ENCODE measurements at regions not wholly inside any gene's neighbourhood (a gene's known extent, or its start where the extent isn't known, plus 50 kb on each side); places are given as distances from the start of the nearest gene placed in this dataset.

DNA sequence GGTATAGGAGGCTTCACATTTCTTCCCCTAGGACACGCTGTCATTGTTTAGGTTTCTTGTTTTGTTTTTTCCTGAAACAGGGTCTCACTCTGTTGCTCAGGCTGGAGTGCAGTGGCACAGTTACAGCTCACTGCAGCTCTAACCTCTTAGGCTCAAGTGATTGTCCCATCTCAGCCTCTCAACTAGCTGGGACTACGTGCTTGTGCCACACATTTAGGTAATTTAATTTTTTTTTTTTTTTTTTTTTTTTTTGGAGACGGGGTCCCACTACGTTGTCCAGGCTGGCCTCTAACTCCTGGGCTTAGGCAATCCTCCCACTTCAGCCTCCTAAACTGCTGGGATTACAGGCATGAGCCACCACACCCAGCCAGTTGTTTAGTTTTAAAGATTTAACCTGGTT is 66.2 kb downstream of the EXOSC2 start:
- Mint-ChIP-seq H3K4me3 (ENCODE audit: unreplicated experiment) (no peak overlapping the region), H3K27me3 (ENCODE audit: low read depth, unreplicated experiment) (no peaks in the 10 kb centered on the region), H3K27ac (ENCODE audit: unreplicated experiment) (no peak overlapping the region), H3K9me3 (ENCODE audit: unreplicated experiment) (peaks cover 2% of the 10 kb centered on the region), H3K36me3 (ENCODE audit: low read depth, unreplicated experiment) (peaks cover 3% of the 10 kb centered on the region), H3K4me1 (ENCODE audit: low read depth, unreplicated experiment) (peaks cover 34% of the 10 kb centered on the region)
- no peak overlapping the region for H3K9ac ChIP-seq (ENCODE audit: low read length)
- peaks cover 12% of the 10 kb centered on the region for H3K4me1 ChIP-seq (ENCODE audit: insufficient read depth, low read length)
- TF ChIP-seq, protein P1, sequence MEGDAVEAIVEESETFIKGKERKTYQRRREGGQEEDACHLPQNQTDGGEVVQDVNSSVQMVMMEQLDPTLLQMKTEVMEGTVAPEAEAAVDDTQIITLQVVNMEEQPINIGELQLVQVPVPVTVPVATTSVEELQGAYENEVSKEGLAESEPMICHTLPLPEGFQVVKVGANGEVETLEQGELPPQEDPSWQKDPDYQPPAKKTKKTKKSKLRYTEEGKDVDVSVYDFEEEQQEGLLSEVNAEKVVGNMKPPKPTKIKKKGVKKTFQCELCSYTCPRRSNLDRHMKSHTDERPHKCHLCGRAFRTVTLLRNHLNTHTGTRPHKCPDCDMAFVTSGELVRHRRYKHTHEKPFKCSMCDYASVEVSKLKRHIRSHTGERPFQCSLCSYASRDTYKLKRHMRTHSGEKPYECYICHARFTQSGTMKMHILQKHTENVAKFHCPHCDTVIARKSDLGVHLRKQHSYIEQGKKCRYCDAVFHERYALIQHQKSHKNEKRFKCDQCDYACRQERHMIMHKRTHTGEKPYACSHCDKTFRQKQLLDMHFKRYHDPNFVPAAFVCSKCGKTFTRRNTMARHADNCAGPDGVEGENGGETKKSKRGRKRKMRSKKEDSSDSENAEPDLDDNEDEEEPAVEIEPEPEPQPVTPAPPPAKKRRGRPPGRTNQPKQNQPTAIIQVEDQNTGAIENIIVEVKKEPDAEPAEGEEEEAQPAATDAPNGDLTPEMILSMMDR (IDR thresholded peaks at IDR 0.05; ENCODE audit: insufficient read depth, low read depth, low read length): no peak
- TF ChIP-seq EZH2 (IDR thresholded peaks at IDR 0.05; ENCODE audit: insufficient read depth, low read length): no peak
- no peak overlapping the region for H3K4me3 ChIP-seq (ENCODE audit: insufficient read depth, low read depth, low read length)
- peaks cover 62% of the 10 kb centered on the region for H3K79me2 ChIP-seq (ENCODE audit: insufficient read depth, low read length)
- no peak overlapping the region for H2AFZ ChIP-seq (ENCODE audit: low read depth, low read length)
- no peaks in the 10 kb centered on the region for H3K36me3 ChIP-seq (ENCODE audit: insufficient read depth, low read length)
- FAIRE-seq (no peak), DNase-seq (ENCODE audit: low read depth) (no peak)
- H3K9me3 ChIP-seq (ENCODE audit: insufficient read depth, low read depth, low read length): no peaks in the 10 kb centered on the region
- no peaks in the 10 kb centered on the region for H3K27me3 ChIP-seq (ENCODE audit: insufficient read depth, low read length)
- H4K20me1 ChIP-seq (ENCODE audit: insufficient read depth, low read length): peaks cover 24% of the 10 kb centered on the region
- H3K27ac ChIP-seq (ENCODE audit: low read depth, low read length): no peak overlapping the region
- H3K4me2 ChIP-seq (ENCODE audit: low read length): no peak overlapping the region

DNA sequence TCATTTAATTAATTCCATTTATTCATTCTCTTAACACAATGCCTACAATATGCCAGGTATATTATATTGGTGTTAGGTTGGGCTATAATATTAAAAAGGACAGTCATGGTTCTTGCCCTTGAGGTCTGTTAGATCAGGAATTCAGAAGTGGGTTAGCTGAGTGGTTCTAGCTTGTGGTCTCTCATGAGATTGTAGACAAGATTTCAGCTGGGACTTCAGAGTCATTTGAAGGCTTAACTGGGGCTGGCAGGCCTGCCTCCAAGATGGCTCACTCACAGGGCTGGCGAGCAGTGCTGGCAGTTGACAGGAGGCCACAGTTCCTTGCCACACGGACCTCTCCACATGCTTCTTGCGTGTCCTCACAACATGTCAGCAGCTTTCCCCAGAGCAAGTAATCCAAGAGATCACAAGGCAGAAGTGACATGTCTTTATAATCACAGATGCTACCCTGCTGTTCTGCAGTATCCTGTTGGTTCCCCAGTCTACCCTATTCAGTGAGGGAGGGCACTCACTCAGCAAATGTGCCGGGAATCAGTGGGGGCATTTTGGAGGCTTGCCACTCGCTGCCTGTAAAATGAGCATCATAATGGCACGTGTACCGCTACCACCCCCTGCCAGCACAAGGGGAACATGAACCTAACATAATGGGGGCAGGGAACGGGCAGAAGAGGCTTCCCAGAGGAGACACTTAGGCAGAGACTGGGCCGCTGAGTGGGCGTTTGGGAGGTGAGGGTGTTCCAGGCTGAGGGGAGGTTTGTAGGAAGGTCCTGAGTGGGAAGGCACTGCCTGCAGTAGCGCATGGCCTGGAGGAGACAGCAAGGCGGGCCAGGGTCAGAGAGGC is 70.0 kb downstream of the EXOSC2 start:
- no peak for FAIRE-seq
- Mint-ChIP-seq H3K27ac (ENCODE audit: unreplicated experiment) (no peak overlapping the region), H3K27me3 (ENCODE audit: low read depth, unreplicated experiment) (no peaks in the 10 kb centered on the region), H3K4me3 (ENCODE audit: unreplicated experiment) (no peak overlapping the region), H3K9me3 (ENCODE audit: unreplicated experiment) (no peaks in the 10 kb centered on the region), H3K4me1 (ENCODE audit: low read depth, unreplicated experiment) (peaks cover 52% of the 10 kb centered on the region), H3K36me3 (ENCODE audit: low read depth, unreplicated experiment) (peaks cover 3% of the 10 kb centered on the region)
- Histone ChIP-seq H3K4me3 (ENCODE audit: insufficient read depth, low read depth, low read length) (no peak overlapping the region), H3K9ac (ENCODE audit: low read length) (peak overlapping the region; percentile 29), H3K27ac (ENCODE audit: low read depth, low read length) (peak overlapping the region; percentile 27), H3K9me3 (ENCODE audit: insufficient read depth, low read depth, low read length) (no peaks in the 10 kb centered on the region), H3K27me3 (ENCODE audit: insufficient read depth, low read length) (no peaks in the 10 kb centered on the region), H3K4me2 (ENCODE audit: low read length) (no peak overlapping the region), H2AFZ (ENCODE audit: low read depth, low read length) (no peak overlapping the region), H3K4me1 (ENCODE audit: insufficient read depth, low read length) (peaks cover 36% of the 10 kb centered on the region), H3K36me3 (ENCODE audit: insufficient read depth, low read length) (no peaks in the 10 kb centered on the region), H4K20me1 (ENCODE audit: insufficient read depth, low read length) (no peaks in the 10 kb centered on the region), H3K79me2 (ENCODE audit: insufficient read depth, low read length) (peaks cover 67% of the 10 kb centered on the region)
- no peak for DNase-seq (ENCODE audit: low read depth)
- no peak for TF ChIP-seq EZH2 (IDR thresholded peaks at IDR 0.05; ENCODE audit: insufficient read depth, low read length)
- TF ChIP-seq, protein P1 (IDR thresholded peaks at IDR 0.05; ENCODE audit: insufficient read depth, low read depth, low read length): no peak
